ENCODE measurements at regions not wholly inside any gene's neighbourhood (a gene's known extent, or its start where the extent isn't known, plus 50 kb on each side); places are given as distances from the start of the nearest gene placed in this dataset.

DNA sequence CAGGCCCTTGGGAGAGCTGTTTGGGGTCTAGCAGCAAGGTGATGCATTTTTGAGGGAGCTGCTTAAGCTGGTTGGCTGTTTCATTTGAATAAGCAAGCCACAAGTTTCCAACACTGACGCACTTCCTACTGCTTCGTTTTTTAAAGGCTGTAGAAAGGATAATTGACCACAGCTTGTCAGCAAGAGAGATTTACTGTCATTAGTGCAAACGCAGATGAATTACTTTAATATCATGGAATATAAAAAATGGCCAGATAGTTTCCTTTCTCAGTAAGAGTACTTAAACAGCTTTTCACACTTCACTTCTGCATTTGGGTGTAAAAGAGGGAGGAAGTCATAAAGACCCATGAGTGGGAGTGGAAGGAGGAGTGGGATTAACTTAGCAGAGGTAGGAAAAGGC, 61.5 kb downstream of the FZD1 start (continued):
- TF ChIP-seq, protein P1, sequence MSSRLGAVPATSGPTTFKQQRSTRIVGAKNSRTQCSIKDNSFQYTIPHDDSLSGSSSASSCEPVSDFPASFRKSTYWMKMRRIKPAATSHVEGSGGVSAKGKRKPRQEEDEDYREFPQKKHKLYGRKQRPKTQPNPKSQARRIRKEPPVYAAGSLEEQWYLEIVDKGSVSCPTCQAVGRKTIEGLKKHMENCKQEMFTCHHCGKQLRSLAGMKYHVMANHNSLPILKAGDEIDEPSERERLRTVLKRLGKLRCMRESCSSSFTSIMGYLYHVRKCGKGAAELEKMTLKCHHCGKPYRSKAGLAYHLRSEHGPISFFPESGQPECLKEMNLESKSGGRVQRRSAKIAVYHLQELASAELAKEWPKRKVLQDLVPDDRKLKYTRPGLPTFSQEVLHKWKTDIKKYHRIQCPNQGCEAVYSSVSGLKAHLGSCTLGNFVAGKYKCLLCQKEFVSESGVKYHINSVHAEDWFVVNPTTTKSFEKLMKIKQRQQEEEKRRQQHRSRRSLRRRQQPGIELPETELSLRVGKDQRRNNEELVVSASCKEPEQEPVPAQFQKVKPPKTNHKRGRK (CRISPR knock-in tag; IDR thresholded peaks at IDR 0.05; ENCODE audit: borderline replicate concordance), result no peak
- TF ChIP-seq, protein P2, sequence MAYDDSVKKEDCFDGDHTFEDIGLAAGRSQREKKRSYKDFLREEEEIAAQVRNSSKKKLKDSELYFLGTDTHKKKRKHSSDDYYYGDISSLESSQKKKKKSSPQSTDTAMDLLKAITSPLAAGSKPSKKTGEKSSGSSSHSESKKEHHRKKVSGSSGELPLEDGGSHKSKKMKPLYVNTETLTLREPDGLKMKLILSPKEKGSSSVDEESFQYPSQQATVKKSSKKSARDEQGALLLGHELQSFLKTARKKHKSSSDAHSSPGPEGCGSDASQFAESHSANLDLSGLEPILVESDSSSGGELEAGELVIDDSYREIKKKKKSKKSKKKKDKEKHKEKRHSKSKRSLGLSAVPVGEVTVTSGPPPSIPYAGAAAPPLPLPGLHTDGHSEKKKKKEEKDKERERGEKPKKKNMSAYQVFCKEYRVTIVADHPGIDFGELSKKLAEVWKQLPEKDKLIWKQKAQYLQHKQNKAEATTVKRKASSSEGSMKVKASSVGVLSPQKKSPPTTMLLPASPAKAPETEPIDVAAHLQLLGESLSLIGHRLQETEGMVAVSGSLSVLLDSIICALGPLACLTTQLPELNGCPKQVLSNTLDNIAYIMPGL (CRISPR knock-in tag; IDR thresholded peaks at IDR 0.05), result no peak
- TF ChIP-seq, protein P3, sequence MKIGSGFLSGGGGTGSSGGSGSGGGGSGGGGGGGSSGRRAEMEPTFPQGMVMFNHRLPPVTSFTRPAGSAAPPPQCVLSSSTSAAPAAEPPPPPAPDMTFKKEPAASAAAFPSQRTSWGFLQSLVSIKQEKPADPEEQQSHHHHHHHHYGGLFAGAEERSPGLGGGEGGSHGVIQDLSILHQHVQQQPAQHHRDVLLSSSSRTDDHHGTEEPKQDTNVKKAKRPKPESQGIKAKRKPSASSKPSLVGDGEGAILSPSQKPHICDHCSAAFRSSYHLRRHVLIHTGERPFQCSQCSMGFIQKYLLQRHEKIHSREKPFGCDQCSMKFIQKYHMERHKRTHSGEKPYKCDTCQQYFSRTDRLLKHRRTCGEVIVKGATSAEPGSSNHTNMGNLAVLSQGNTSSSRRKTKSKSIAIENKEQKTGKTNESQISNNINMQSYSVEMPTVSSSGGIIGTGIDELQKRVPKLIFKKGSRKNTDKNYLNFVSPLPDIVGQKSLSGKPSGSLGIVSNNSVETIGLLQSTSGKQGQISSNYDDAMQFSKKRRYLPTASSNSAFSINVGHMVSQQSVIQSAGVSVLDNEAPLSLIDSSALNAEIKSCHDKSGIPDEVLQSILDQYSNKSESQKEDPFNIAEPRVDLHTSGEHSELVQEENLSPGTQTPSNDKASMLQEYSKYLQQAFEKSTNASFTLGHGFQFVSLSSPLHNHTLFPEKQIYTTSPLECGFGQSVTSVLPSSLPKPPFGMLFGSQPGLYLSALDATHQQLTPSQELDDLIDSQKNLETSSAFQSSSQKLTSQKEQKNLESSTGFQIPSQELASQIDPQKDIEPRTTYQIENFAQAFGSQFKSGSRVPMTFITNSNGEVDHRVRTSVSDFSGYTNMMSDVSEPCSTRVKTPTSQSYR (CRISPR knock-in tag; IDR thresholded peaks at IDR 0.05), result no peak
- no peak for TF ChIP-seq EMX1 (CRISPR knock-in tag; IDR thresholded peaks at IDR 0.05)

DNA sequence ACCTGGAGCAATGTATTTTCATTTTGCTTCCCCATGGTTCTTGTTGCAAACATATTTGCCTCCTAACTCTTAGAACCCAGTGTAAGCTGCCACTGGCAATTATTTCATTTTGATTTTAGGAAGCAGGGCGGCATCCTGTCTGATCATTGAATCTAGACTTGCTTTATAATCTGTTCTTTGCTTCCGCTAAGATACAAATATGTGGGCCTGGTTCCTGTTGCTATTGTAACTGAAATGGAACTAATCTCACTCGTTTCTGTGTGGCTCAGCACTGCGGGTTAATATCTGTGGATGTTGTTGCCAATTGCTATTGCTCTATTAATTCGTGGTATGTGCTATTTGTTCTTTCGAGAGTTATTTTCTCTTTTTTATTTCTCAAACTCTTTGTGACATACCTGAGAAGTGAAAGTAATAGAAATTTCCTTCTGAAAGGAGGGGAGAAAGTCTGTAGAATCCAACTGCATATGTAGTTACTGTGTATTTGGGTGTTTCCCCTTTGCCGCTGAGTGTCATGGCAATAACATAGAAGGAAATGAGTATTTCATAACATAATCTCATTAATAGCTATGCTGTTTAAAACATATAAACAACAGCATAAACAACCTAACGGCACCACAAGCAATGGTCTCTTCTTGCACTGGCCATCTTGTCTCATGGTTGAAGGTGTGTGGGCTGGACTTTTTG, 62.4 kb downstream of the FZD1 start:
- Mint-ChIP-seq H3K27ac (no peak overlapping the region), H3K4me1 (peaks cover 24% of the 10 kb centered on the region), H3K27me3 (ENCODE audit: low read depth) (peaks cover 2% of the 10 kb centered on the region; the same call in 1 of the 2 replicates), H3K36me3 (no peaks in the 10 kb centered on the region), H3K4me3 (no peak overlapping the region), H3K9me3 (no peaks in the 10 kb centered on the region)
- CTCF ChIA-PET, result no interaction called here
- POLR2A ChIA-PET, result no interaction called here
- ATAC-seq (no peak), DNase-seq (ENCODE audit: low spot score) (no peak)
- TF ChIP-seq HMGA2 (CRISPR knock-in tag; IDR thresholded peaks at IDR 0.05), result no peak
- TF ChIP-seq, protein P4, sequence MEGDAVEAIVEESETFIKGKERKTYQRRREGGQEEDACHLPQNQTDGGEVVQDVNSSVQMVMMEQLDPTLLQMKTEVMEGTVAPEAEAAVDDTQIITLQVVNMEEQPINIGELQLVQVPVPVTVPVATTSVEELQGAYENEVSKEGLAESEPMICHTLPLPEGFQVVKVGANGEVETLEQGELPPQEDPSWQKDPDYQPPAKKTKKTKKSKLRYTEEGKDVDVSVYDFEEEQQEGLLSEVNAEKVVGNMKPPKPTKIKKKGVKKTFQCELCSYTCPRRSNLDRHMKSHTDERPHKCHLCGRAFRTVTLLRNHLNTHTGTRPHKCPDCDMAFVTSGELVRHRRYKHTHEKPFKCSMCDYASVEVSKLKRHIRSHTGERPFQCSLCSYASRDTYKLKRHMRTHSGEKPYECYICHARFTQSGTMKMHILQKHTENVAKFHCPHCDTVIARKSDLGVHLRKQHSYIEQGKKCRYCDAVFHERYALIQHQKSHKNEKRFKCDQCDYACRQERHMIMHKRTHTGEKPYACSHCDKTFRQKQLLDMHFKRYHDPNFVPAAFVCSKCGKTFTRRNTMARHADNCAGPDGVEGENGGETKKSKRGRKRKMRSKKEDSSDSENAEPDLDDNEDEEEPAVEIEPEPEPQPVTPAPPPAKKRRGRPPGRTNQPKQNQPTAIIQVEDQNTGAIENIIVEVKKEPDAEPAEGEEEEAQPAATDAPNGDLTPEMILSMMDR (IDR thresholded peaks at IDR 0.05), result no peak
- no peak for TF ChIP-seq TP53 (CRISPR knock-in tag; IDR thresholded peaks at IDR 0.05)
- TF ChIP-seq SMAD4 (CRISPR knock-in tag; IDR thresholded peaks at IDR 0.05), result no peak
- TF ChIP-seq, protein P5, sequence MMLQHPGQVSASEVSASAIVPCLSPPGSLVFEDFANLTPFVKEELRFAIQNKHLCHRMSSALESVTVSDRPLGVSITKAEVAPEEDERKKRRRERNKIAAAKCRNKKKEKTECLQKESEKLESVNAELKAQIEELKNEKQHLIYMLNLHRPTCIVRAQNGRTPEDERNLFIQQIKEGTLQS (CRISPR knock-in tag; conservative IDR thresholded peaks at IDR 0.05), result no peak
- TF ChIP-seq, protein P6, sequence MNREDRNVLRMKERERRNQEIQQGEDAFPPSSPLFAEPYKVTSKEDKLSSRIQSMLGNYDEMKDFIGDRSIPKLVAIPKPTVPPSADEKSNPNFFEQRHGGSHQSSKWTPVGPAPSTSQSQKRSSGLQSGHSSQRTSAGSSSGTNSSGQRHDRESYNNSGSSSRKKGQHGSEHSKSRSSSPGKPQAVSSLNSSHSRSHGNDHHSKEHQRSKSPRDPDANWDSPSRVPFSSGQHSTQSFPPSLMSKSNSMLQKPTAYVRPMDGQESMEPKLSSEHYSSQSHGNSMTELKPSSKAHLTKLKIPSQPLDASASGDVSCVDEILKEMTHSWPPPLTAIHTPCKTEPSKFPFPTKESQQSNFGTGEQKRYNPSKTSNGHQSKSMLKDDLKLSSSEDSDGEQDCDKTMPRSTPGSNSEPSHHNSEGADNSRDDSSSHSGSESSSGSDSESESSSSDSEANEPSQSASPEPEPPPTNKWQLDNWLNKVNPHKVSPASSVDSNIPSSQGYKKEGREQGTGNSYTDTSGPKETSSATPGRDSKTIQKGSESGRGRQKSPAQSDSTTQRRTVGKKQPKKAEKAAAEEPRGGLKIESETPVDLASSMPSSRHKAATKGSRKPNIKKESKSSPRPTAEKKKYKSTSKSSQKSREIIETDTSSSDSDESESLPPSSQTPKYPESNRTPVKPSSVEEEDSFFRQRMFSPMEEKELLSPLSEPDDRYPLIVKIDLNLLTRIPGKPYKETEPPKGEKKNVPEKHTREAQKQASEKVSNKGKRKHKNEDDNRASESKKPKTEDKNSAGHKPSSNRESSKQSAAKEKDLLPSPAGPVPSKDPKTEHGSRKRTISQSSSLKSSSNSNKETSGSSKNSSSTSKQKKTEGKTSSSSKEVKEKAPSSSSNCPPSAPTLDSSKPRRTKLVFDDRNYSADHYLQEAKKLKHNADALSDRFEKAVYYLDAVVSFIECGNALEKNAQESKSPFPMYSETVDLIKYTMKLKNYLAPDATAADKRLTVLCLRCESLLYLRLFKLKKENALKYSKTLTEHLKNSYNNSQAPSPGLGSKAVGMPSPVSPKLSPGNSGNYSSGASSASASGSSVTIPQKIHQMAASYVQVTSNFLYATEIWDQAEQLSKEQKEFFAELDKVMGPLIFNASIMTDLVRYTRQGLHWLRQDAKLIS (CRISPR knock-in tag; IDR thresholded peaks at IDR 0.05; ENCODE audit: borderline replicate concordance), result no peak
- TF ChIP-seq, protein P7, sequence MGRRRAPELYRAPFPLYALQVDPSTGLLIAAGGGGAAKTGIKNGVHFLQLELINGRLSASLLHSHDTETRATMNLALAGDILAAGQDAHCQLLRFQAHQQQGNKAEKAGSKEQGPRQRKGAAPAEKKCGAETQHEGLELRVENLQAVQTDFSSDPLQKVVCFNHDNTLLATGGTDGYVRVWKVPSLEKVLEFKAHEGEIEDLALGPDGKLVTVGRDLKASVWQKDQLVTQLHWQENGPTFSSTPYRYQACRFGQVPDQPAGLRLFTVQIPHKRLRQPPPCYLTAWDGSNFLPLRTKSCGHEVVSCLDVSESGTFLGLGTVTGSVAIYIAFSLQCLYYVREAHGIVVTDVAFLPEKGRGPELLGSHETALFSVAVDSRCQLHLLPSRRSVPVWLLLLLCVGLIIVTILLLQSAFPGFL (CRISPR knock-in tag; IDR thresholded peaks at IDR 0.05; ENCODE audit: borderline replicate concordance), result no peak
- no peak for TF ChIP-seq NFYB (CRISPR knock-in tag; conservative IDR thresholded peaks at IDR 0.05; ENCODE audit: low read depth)
- TF ChIP-seq, protein P8, sequence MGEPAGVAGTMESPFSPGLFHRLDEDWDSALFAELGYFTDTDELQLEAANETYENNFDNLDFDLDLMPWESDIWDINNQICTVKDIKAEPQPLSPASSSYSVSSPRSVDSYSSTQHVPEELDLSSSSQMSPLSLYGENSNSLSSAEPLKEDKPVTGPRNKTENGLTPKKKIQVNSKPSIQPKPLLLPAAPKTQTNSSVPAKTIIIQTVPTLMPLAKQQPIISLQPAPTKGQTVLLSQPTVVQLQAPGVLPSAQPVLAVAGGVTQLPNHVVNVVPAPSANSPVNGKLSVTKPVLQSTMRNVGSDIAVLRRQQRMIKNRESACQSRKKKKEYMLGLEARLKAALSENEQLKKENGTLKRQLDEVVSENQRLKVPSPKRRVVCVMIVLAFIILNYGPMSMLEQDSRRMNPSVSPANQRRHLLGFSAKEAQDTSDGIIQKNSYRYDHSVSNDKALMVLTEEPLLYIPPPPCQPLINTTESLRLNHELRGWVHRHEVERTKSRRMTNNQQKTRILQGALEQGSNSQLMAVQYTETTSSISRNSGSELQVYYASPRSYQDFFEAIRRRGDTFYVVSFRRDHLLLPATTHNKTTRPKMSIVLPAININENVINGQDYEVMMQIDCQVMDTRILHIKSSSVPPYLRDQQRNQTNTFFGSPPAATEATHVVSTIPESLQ (CRISPR knock-in tag; IDR thresholded peaks at IDR 0.05), result no peak
- no peak for TF ChIP-seq ZNF671 (CRISPR knock-in tag; IDR thresholded peaks at IDR 0.05)
- TF ChIP-seq FOXK1 (CRISPR knock-in tag; IDR thresholded peaks at IDR 0.05), result no peak
- TF ChIP-seq ZNF416 (CRISPR knock-in tag; IDR thresholded peaks at IDR 0.05), result no peak
- TF ChIP-seq GRHL2 (CRISPR knock-in tag; IDR thresholded peaks at IDR 0.05; ENCODE audit: insufficient replicate concordance, severe bottlenecking), result no peak
- no peak for TF ChIP-seq CREM (CRISPR knock-in tag; IDR thresholded peaks at IDR 0.05)
- no peak for TF ChIP-seq NFATC4 (CRISPR knock-in tag; IDR thresholded peaks at IDR 0.05)
- TF ChIP-seq EMX1 (CRISPR knock-in tag; IDR thresholded peaks at IDR 0.05), result no peak
